Ascending aorta (tissue), 2 donors: ENCODE measurements at regions not wholly inside any gene's neighbourhood (a gene's known extent, or its start where the extent isn't known, plus 50 kb on each side); places are given as distances from the start of the nearest gene placed in this dataset.

Experiments used
- DNase-seq, 2 donors: peaks; one replicate each; pipeline ENCODE4 v3.0.0-alpha.2; 2019; ENCODE audit warnings: low spot score in 2 of 2
- H3K27ac ChIP-seq, 2 donors: fragments of 200-600 bp; sonication (generic); one replicate each; pipeline ENCODE4 v1.5.1; 2016 to 2017; ENCODE audit warnings: mild to moderate bottlenecking in 1 of 2
- H3K27me3 ChIP-seq: fragments of 200-600 bp; sonication (generic); one replicate; pipeline ENCODE4 v1.5.1; 2017
- H3K36me3 ChIP-seq, 2 donors: fragments of 200-600 bp; sonication (generic); one replicate each; pipeline ENCODE4 v1.5.1; 2016
- H3K4me1 ChIP-seq, 2 donors: fragments of 200-600 bp; sonication (generic); one replicate each; pipeline ENCODE4 v1.5.1; 2016 to 2017; ENCODE audit warnings: mild to moderate bottlenecking in 1 of 2
- H3K4me3 ChIP-seq, 2 donors: fragments of 200-600 bp; sonication (generic); one replicate each; pipeline ENCODE4 v1.5.1; 2016 to 2017; ENCODE audit warnings: mild to moderate bottlenecking in 1 of 2
- H3K9me3 ChIP-seq, 2 donors: fragments of 200-600 bp; sonication (generic); one replicate each; pipeline ENCODE4 v1.5.1; 2016
- CTCF ChIP-seq, 3 experiments: fragments of 200-600 bp in 2 of 3; fragments of 450-650 bp in 1 of 3; sonication (generic) in 2 of 3; IDR thresholded peaks; one replicate each; pipeline ENCODE4 v1.5.1; 2016 to 2019; ENCODE audit warnings: antibody characterized with exemption in 3 of 3, mild to moderate bottlenecking in 1 of 3, moderate library complexity in 1 of 3
- intact Hi-C: fragments of 100-400 bp; cut with DNase I; formaldehyde crosslinking; loops from one replicate; pipeline ENCODE4 v1.15.1; 2023

GRCh38 chr3:117234331-117234730 is 524.8 kb downstream of the TUSC7 start:
- intact Hi-C loops = no loop called here
- Histone ChIP-seq H3K4me3 (no peak overlapping the region), H3K27ac (no peak overlapping the region), H3K36me3 (no peaks in the 10 kb centered on the region), H3K4me1 (no peaks in the 10 kb centered on the region), H3K9me3 (no peaks in the 10 kb centered on the region), H3K27me3 (no peaks in the 10 kb centered on the region)
- no peak for DNase-seq
- TF ChIP-seq CTCF (IDR thresholded peaks at IDR 0.05) = no peak

GRCh38 chr3:117235304-117235703 is 525.7 kb downstream of the TUSC7 start:
- Histone ChIP-seq H3K4me3 (no peak overlapping the region), H3K9me3 (no peaks in the 10 kb centered on the region), H3K27me3 (no peaks in the 10 kb centered on the region), H3K27ac (no peak overlapping the region), H3K36me3 (no peaks in the 10 kb centered on the region), H3K4me1 (no peaks in the 10 kb centered on the region)
- no peak for DNase-seq
- no peak for TF ChIP-seq CTCF (IDR thresholded peaks at IDR 0.05)
- intact Hi-C loops = no loop called here

- DNase-seq = no peak
- H3K36me3 ChIP-seq = no peaks in the 10 kb centered on the region
- no peak overlapping the region for H3K27ac ChIP-seq
- H3K9me3 ChIP-seq = no peaks in the 10 kb centered on the region
- H3K4me1 ChIP-seq = no peaks in the 10 kb centered on the region
- no peak for TF ChIP-seq CTCF (IDR thresholded peaks at IDR 0.05)
- intact Hi-C loops = no loop called here
- H3K27me3 ChIP-seq = no peaks in the 10 kb centered on the region
- H3K4me3 ChIP-seq = no peak overlapping the region
Observed at GRCh38 chr3:117238806-117239205, 529.2 kb downstream of the TUSC7 start.

- no peak for DNase-seq
- H3K9me3 ChIP-seq = no peaks in the 10 kb centered on the region
- no peaks in the 10 kb centered on the region for H3K36me3 ChIP-seq
- no peak overlapping the region for H3K27ac ChIP-seq
- no peaks in the 10 kb centered on the region for H3K27me3 ChIP-seq
- intact Hi-C loops = no loop called here
- no peak for TF ChIP-seq CTCF (IDR thresholded peaks at IDR 0.05)
- H3K4me3 ChIP-seq = no peak overlapping the region
- no peaks in the 10 kb centered on the region for H3K4me1 ChIP-seq
Observed at GRCh38 chr3:117243657-117244056, 534.1 kb downstream of the TUSC7 start.

- H3K9me3 ChIP-seq = no peaks in the 10 kb centered on the region
- intact Hi-C loops = no loop called here
Observed at GRCh38 chr3:117246771-117247555, 537.4 kb downstream of the TUSC7 start.

More at GRCh38 chr3:117246771-117247555, 537.4 kb downstream of the TUSC7 start:
- Histone ChIP-seq H3K36me3 (no peaks in the 10 kb centered on the region), H3K27ac (no peak overlapping the region), H3K4me3 (no peak overlapping the region), H3K27me3 (no peaks in the 10 kb centered on the region), H3K4me1 (no peaks in the 10 kb centered on the region)
- no peak for TF ChIP-seq CTCF (IDR thresholded peaks at IDR 0.05)
- no peak for DNase-seq
